Esophagus squamous epithelium (tissue), 5 donors: ENCODE measurements at regions not wholly inside any gene's neighbourhood (a gene's known extent, or its start where the extent isn't known, plus 50 kb on each side); places are given as distances from the start of the nearest gene placed in this dataset.

Experiments
- DNase-seq: peaks from one replicate; lab custom pipeline; 2025; lab: John Stamatoyannopoulos, UW
- H3K27ac ChIP-seq, 4 donors: fragments of 200-600 bp; sonication (generic); one replicate each; pipeline ENCODE4 v1.5.1; 2016 to 2019; ENCODE audit warnings: mild to moderate bottlenecking in 1 of 4
- H3K27me3 ChIP-seq, 4 donors: fragments of 200-600 bp; sonication (generic); 1 replicate in 3 of 4; 2 replicates in 1 of 4; pipeline versions ENCODE4 v1.5.1 to v1.6.0; 2017 to 2021; ENCODE audit warnings: antibody characterized with exemption in 1 of 4
- H3K36me3 ChIP-seq, 3 donors: fragments of 200-600 bp; sonication (generic); one replicate each; pipeline ENCODE4 v1.5.1; 2016 to 2019
- H3K4me1 ChIP-seq, 3 donors: fragments of 200-600 bp; sonication (generic); one replicate each; pipeline ENCODE4 v1.5.1; 2017 to 2019
- H3K4me3 ChIP-seq, 4 donors: fragments of 200-600 bp; sonication (generic); 1 replicate in 3 of 4; 2 replicates in 1 of 4; pipeline ENCODE4 v1.5.1; 2016 to 2019; ENCODE audit warnings: mild to moderate bottlenecking in 2 of 4, moderate library complexity in 1 of 4
- H3K9me3 ChIP-seq, 3 donors: fragments of 200-600 bp; sonication (generic); one replicate each; pipeline ENCODE4 v1.5.1; 2016 to 2019
- CTCF ChIP-seq, 6 experiments: fragments of 450-650 bp in 4 of 6; fragments of 200-600 bp in 2 of 6; sonication (generic) in 2 of 6; IDR thresholded peaks; one replicate each; pipeline ENCODE4 v1.5.1; 2016 to 2019; ENCODE audit warnings: antibody characterized with exemption in 6 of 6, mild to moderate bottlenecking in 4 of 6, moderate library complexity in 4 of 6
- POLR2A ChIP-seq, 4 donors: fragments of 450-650 bp; IDR thresholded peaks; one replicate each; pipeline ENCODE4 v1.6.1; 2017; ENCODE audit warnings: antibody characterized with exemption in 4 of 4, mild to moderate bottlenecking in 4 of 4, moderate library complexity in 3 of 4
- WGBS, 2 donors: methylation state at CpG; one replicate each; pipeline ENCODE4 v1.1.5; 2018; 5-methylcytosine and 5-hydroxymethylcytosine counted together
- intact Hi-C: fragments of 100-400 bp; cut with DNase I; formaldehyde crosslinking; loops from one replicate; pipeline ENCODE4 v1.15.0; 2022
- donor health status: DM: yes; HTN: yes; CAD: no.

- Histone ChIP-seq H3K4me3 (no peak overlapping the region), H3K27me3 (no peaks in the 10 kb centered on the region), H3K4me1 (no peaks in the 10 kb centered on the region), H3K9me3 (no peaks in the 10 kb centered on the region), H3K36me3 (no peaks in the 10 kb centered on the region), H3K27ac (no peak overlapping the region)
- whole genome bisulfite sequencing, 2 donors: 29 to 43% methylated on average over 1 of the region's 1 CpG
- intact Hi-C loops: no loop called here
- no peak for DNase-seq
- TF ChIP-seq CTCF (IDR thresholded peaks at IDR 0.05): no peak
- no peak for TF ChIP-seq POLR2A (IDR thresholded peaks at IDR 0.05)
These were observed 1213.2 kb downstream of the RAPGEF2 start for GRCh38 chr4:160316036-160316435.

- no peak for DNase-seq
- intact Hi-C loops: no loop called here
- WGBS, 2 donors: 53 to 60% methylated on average over 6 of the region's 6 CpGs
- Histone ChIP-seq H3K4me3 (no peak overlapping the region), H3K9me3 (no peaks in the 10 kb centered on the region), H3K27me3 (no peaks in the 10 kb centered on the region), H3K4me1 (no peaks in the 10 kb centered on the region), H3K27ac (no peak overlapping the region), H3K36me3 (no peaks in the 10 kb centered on the region)
- no peak for TF ChIP-seq CTCF (IDR thresholded peaks at IDR 0.05)
- no peak for TF ChIP-seq POLR2A (IDR thresholded peaks at IDR 0.05)
These were observed 1215.8 kb downstream of the RAPGEF2 start for GRCh38 chr4:160318567-160319220.

GRCh38 chr4:160319221-160319867 is 1216.5 kb downstream of the RAPGEF2 start:
- no peaks in the 10 kb centered on the region for H3K9me3 ChIP-seq
- TF ChIP-seq CTCF (IDR thresholded peaks at IDR 0.05): no peak
- no peak for TF ChIP-seq POLR2A (IDR thresholded peaks at IDR 0.05)
- H3K4me3 ChIP-seq: no peak overlapping the region
- no peaks in the 10 kb centered on the region for H3K27me3 ChIP-seq
- no peaks in the 10 kb centered on the region for H3K36me3 ChIP-seq
- 71 to 86% methylated on average over 4 of the region's 4 CpGs for WGBS, 2 donors
- intact Hi-C loops: no loop called here
- no peak for DNase-seq
- H3K27ac ChIP-seq: no peak overlapping the region
- no peaks in the 10 kb centered on the region for H3K4me1 ChIP-seq

DNA sequence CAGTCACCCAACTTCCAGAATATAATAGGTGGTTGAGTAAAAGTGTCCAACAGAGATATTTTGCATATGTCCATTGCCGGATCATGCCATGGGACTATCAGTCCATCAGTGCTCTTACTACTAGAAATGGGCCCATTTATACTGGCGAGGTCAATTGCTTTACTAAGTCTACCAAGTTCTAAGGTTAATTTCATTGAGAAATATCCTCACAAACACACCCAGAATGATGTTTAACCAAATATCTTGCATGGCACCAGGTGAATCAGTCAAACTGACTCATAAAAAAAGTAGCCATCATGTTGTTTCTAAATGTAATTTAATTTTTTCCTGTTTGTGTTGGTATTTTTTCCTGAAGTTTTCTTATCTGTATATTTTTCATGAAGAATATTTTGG is 1217.0 kb downstream of the RAPGEF2 start:
- no peaks in the 10 kb centered on the region for H3K4me1 ChIP-seq
- no peaks in the 10 kb centered on the region for H3K36me3 ChIP-seq
- H3K4me3 ChIP-seq: no peak overlapping the region
- no peaks in the 10 kb centered on the region for H3K27me3 ChIP-seq
- no peak overlapping the region for H3K27ac ChIP-seq
- WGBS, 2 donors: 77 to 81% methylated on average over 2 of the region's 2 CpGs
- no peak for DNase-seq
- H3K9me3 ChIP-seq: no peaks in the 10 kb centered on the region
- intact Hi-C loops: no loop called here
- TF ChIP-seq CTCF (IDR thresholded peaks at IDR 0.05) (no peak), POLR2A (IDR thresholded peaks at IDR 0.05) (no peak)

- H3K4me3 ChIP-seq: no peak overlapping the region
- no peak overlapping the region for H3K27ac ChIP-seq
- no peaks in the 10 kb centered on the region for H3K9me3 ChIP-seq
- no peaks in the 10 kb centered on the region for H3K4me1 ChIP-seq
- intact Hi-C loops: no loop called here
- DNase-seq: no peak
- H3K36me3 ChIP-seq: no peaks in the 10 kb centered on the region
- H3K27me3 ChIP-seq: no peaks in the 10 kb centered on the region
- no peak for TF ChIP-seq POLR2A (IDR thresholded peaks at IDR 0.05)
- no peak for TF ChIP-seq CTCF (IDR thresholded peaks at IDR 0.05)
- WGBS, 2 donors: 62 to 68% methylated on average over 5 of the region's 5 CpGs
These were observed 1223.2 kb downstream of the RAPGEF2 start for GRCh38 chr4:160326110-160326509.
